ENCODE measurements at regions not wholly inside any gene's neighbourhood (a gene's known extent, or its start where the extent isn't known, plus 50 kb on each side); places are given as distances from the start of the nearest gene placed in this dataset.
"Not testable (repeated sequence)": the region's sequence is repeated elsewhere in the genome, so short reads cannot be mapped to it uniquely, and the experiment has no call there.

DNA sequence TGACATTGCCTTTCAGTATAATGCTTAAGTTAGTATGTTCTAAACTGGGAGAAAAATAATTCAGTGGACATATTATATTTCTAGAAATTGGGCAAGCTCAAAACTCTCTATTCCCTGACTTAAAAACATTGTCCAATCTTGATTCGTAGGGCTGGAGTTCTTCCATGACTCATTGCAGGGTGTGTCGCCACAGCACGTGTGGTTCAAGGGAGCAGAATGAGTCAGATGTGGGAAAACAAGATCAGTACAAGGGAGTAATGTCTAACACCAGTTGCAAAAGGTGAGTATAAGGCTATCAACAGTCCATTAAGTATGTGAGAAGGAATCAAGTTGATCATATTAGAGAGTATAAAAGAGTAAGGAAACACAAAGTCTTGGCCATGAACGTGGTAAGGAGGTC lies 887.0 kb downstream of the TMTC2 start:
- DNase-seq (ENCODE audit: low spot score) = peak; percentile 19

DNA sequence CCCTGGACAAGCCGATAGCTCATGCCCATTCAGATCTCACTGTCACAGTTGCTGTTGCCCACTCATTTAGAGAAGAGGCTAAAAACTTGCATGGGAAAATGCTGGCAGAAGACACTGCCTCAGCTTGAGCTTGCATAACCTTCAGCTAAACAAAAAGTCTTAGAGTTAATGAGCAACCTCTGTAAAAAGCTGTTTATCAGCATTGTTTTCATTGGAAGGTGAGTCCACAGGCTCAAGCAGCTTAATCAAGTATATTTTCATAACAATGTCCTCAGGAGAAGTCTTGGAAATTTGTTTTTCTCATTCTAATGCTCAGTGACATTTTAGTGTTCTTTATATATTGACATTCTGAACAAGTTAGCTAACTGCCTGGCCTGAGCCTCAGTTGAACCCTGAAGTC lies 872.9 kb downstream of the TMTC2 start:
- DNase-seq (ENCODE audit: low spot score) = no peak

GRCh38 chr12:83556040-83556439 lies 869.3 kb downstream of the TMTC2 start:
- DNase-seq (ENCODE audit: low spot score) = not testable (repeated sequence)

GRCh38 chr12:83541446-83541845 lies 854.7 kb downstream of the TMTC2 start:
- no peak for DNase-seq (ENCODE audit: low spot score)

GRCh38 chr12:83538361-83538965 lies 851.8 kb downstream of the TMTC2 start:
- no peak for DNase-seq (ENCODE audit: low spot score)

- DNase-seq (ENCODE audit: low spot score) = no peak
Measured at GRCh38 chr12:83537428-83538053, 850.8 kb downstream of the TMTC2 start.

- DNase-seq (ENCODE audit: low spot score) = no peak
Measured at GRCh38 chr12:83536496-83536895, 849.8 kb downstream of the TMTC2 start.

- no peak for DNase-seq (ENCODE audit: low spot score)
Measured at GRCh38 chr12:83528571-83528970, 841.9 kb downstream of the TMTC2 start.

- no peak for DNase-seq (ENCODE audit: low spot score)
Measured at GRCh38 chr12:83527810-83528209, 841.1 kb downstream of the TMTC2 start.

DNA sequence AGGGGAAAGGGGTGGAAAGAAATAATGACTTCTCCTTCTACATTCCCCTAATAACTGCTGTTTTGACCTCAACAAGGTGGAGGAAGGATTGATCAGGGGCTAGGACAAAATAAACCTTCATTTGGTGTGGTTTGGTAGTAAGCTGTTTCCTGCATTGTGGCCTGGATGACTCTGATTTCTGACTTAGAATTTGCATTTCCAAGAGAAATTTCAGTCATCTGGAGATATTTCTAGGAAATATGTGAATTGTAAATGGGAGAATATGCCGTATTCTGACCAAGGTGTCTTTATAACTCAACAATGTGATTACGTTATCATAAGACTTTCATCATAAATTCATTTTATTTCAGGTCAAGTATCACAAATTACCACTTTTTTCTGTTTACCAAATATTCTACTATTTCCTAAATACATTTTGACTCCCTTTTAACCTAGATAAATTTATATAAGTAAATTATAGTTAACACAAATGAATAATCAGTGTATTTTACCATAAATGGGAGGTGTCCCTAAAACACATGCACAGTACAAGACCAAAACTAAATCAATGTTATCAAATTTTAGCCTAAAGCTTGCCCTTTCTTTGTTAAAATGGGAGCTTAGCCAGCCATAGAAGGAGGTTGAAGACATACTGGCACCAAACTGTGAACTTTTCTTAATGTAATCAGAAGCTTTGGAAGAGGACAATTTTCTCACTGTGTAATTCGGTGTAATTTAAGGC lies 828.8 kb downstream of the TMTC2 start:
- DNase-seq (ENCODE audit: low spot score) = no peak

DNA sequence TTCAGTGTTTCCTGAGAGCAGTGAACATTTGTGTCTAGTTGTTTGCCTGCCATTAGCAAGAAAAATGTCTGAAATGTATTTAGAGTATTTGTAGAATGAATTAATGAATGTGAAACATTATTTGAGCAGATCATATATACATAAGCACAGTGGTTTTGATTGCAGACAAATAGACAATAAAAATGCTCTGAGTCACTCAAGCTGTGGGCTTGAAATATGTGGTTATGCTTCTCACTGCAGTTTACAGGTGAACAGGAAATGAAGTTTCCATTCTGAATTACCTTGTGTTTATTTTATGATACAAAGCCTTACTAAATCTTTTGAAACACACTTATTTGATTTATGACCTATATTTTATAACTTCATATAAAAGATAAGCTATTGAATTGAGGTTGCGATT lies 827.7 kb downstream of the TMTC2 start:
- DNase-seq (ENCODE audit: low spot score) = no peak

GRCh38 chr12:83506841-83507240 lies 820.1 kb downstream of the TMTC2 start:
- no peak for DNase-seq (ENCODE audit: low spot score)

- no peak for DNase-seq (ENCODE audit: low spot score)
Measured at GRCh38 chr12:83505586-83505985, 818.9 kb downstream of the TMTC2 start.

DNA sequence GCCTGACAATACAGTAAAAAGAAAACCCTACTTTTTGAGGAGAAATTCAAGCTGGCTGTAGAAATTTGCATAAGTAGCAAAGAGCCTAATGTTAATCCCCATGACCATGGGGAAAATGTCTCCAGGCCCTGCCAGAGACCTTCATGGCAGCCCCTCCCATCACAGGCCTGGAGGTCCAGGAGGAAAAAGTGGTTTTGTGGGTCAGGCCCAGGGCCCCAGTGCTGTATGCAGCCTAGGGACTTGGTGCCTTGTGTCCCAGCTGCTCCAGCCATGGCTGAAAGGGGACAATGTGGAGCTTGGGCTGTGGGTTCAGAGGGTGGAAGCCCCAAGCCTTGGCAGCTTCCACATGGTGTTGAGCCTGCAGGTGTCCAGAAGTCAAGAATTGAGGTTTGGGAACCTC lies 813.2 kb downstream of the TMTC2 start:
- DNase-seq (ENCODE audit: low spot score) = not testable (repeated sequence)

DNA sequence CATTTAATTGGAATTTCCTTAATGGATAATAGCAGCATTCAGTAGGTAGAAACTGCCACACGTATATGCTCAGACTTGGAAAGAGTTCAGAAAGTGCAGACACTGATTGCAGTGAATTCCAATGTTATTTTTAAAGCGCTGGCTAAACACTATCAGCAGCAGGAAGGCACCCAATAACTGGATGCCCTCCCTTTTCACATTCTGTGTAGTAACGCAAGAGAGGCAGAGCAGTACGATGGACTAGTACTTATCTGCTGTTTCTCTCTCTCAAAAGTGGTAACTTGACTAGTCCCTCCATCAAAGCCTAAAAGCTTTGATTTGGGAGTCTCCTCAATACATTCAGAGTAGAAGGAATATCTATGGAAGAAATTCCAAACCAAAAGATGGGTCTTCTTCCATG lies 791.0 kb downstream of the TMTC2 start:
- DNase-seq (ENCODE audit: low spot score) = no peak

- no peak for DNase-seq (ENCODE audit: low spot score)
Measured at GRCh38 chr12:83476695-83477690, 790.3 kb downstream of the TMTC2 start.

GRCh38 chr12:83476006-83476405 lies 789.3 kb downstream of the TMTC2 start:
- DNase-seq (ENCODE audit: low spot score) = no peak

- DNase-seq (ENCODE audit: low spot score) = no peak
Measured at GRCh38 chr12:83474369-83474768, 787.7 kb downstream of the TMTC2 start.

DNA sequence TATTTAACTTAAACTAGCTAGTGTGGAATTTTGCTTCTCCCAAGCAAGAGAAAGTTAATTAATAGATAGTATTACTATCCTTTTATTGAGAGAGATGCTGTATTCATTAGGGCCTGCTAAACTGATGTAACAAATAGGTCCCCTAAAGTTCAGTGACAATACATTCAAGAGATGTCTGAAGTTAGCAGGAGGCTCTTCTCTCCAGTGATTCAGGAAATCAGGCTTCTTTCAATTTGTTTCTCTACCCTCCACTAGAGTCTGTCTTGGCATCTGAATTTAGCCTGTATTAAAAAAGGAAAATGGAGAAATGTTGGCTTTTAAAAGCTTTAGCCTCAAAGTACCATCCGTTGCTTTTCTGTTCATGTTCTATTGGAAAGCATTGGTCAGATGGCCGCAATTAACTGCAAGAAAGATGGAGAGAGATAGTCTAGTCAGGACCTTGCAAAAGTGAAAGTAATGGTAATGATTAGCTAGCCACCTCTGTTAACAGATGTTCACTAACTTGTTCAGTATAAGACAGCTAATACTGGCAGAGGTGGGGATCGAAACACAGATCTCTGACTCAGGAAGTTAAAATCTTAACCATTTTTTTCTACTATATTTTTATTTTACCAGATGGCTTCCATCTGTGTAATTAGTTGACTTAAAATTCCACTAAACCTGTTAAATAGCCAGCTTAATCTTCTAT lies 786.8 kb downstream of the TMTC2 start:
- no peak for DNase-seq (ENCODE audit: low spot score)

GRCh38 chr12:83472772-83473171 lies 786.1 kb downstream of the TMTC2 start:
- no peak for DNase-seq (ENCODE audit: low spot score)

GRCh38 chr12:83472350-83472749 lies 785.6 kb downstream of the TMTC2 start:
- DNase-seq (ENCODE audit: low spot score) = no peak

GRCh38 chr12:83471341-83471740 lies 784.6 kb downstream of the TMTC2 start:
- no peak for DNase-seq (ENCODE audit: low spot score)

All from COLO829 (cell line).